ENCODE measurements at regions not wholly inside any gene's neighbourhood (a gene's known extent, or its start where the extent isn't known, plus 50 kb on each side); places are given as distances from the start of the nearest gene placed in this dataset.

DNA sequence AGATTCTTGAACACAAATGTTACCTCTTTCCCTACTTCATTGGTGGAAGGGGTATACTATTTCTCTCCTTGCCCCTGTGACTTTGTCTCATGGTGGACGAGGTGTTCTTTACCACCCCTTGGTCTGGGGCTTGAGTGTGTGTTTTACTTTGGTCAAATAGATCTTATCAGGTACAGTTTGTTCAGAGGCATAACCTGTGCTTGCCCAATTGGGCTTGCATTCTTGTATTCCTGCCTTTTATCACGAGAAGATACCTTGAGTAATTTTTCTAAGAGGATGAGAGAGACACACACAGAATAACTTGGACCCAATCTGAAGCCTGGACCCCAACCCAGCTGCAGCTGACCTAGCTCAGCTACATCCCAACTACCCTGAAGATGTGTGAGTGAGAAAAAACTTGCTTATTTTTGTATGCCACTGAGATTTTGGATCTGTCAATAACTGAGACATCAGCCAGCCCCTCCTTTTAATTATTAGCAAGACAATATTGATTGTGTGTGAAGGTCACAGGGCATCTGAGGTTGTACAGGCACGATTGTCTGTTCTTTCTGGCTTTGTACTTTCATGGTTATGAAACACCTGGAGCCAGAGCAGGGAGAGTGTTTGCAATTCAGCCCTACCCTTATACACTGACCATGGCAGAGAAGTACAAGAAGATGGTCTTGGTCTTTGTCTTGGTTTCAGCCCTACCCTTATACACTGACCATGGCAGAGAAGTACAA is 204.7 kb upstream of the SLC35B3 start:
- TF ChIP-seq, protein P1, sequence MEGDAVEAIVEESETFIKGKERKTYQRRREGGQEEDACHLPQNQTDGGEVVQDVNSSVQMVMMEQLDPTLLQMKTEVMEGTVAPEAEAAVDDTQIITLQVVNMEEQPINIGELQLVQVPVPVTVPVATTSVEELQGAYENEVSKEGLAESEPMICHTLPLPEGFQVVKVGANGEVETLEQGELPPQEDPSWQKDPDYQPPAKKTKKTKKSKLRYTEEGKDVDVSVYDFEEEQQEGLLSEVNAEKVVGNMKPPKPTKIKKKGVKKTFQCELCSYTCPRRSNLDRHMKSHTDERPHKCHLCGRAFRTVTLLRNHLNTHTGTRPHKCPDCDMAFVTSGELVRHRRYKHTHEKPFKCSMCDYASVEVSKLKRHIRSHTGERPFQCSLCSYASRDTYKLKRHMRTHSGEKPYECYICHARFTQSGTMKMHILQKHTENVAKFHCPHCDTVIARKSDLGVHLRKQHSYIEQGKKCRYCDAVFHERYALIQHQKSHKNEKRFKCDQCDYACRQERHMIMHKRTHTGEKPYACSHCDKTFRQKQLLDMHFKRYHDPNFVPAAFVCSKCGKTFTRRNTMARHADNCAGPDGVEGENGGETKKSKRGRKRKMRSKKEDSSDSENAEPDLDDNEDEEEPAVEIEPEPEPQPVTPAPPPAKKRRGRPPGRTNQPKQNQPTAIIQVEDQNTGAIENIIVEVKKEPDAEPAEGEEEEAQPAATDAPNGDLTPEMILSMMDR (conservative IDR thresholded peaks at IDR 0.05 in 1 of 2, IDR thresholded peaks at IDR 0.05 in 1 of 2; ENCODE audit: extremely low read depth in 1 of 2, insufficient read depth in 1 of 2, low read depth in 1 of 2, low read length in 2 of 2), result no peak
- no peak for TF ChIP-seq EZH2 (IDR thresholded peaks at IDR 0.05; ENCODE audit: borderline replicate concordance, low read length)

All from mammary epithelial cell (primary cell).